H9 (cell line): ENCODE measurements at regions not wholly inside any gene's neighbourhood (a gene's known extent, or its start where the extent isn't known, plus 50 kb on each side); places are given as distances from the start of the nearest gene placed in this dataset.

ENCODE experiments used
- DNase-seq: peaks from one replicate; pipeline ENCODE4 v3.0.0-alpha.2; 2017
- H2AFZ ChIP-seq: one replicate; pipeline ENCODE4 v1.6.1; 2013; ENCODE audit warnings: mild to moderate bottlenecking, low read length, control low read depth, moderate library complexity
- H2AK5ac ChIP-seq: 2 replicates; pipeline ENCODE4 v1.6.1; 2013; ENCODE audit warnings: low read length, control low read depth, mixed read lengths; ENCODE audit not compliant: insufficient read length
- H2BK120ac ChIP-seq: one replicate; pipeline ENCODE4 v1.6.1; 2013; ENCODE audit warnings: low read depth, mild to moderate bottlenecking, low read length, control low read depth, inconsistent platforms; ENCODE audit not compliant: poor library complexity, severe bottlenecking
- H2BK12ac ChIP-seq: 2 replicates; pipeline ENCODE4 v1.6.1; 2013; ENCODE audit warnings: low read length, control low read depth, mixed read lengths, low read depth; ENCODE audit not compliant: insufficient read length
- H2BK15ac ChIP-seq: 2 replicates; pipeline ENCODE4 v1.6.1; 2013; ENCODE audit warnings: low read depth, low read length, control low read depth
- H2BK20ac ChIP-seq: one replicate; pipeline ENCODE4 v1.6.1; 2013; ENCODE audit warnings: low read depth, mild to moderate bottlenecking, low read length, control low read depth, inconsistent platforms; ENCODE audit not compliant: poor library complexity, severe bottlenecking
- H2BK5ac ChIP-seq: 2 replicates; pipeline ENCODE4 v1.6.1; 2013; ENCODE audit warnings: low read length, control low read depth, mixed read lengths; ENCODE audit not compliant: insufficient read length
- H3K14ac ChIP-seq: 2 replicates; pipeline ENCODE4 v1.6.1; 2013; ENCODE audit warnings: low read length, control low read depth; ENCODE audit not compliant: insufficient read depth
- H3K18ac ChIP-seq: 2 replicates; pipeline ENCODE4 v1.6.1; 2013; ENCODE audit warnings: low read depth, mild to moderate bottlenecking, mixed read lengths, low read length, control low read depth; ENCODE audit not compliant: insufficient read length
- H3K23ac ChIP-seq: 2 replicates; pipeline ENCODE4 v1.6.1; 2013; ENCODE audit warnings: low read length, control low read depth, mixed read lengths, low read depth; ENCODE audit not compliant: insufficient read length
- H3K23me2 ChIP-seq: 2 replicates; pipeline ENCODE4 v1.6.1; 2013; ENCODE audit warnings: low read depth, mild to moderate bottlenecking, mixed read lengths, low read length, control low read depth; ENCODE audit not compliant: insufficient read length, poor library complexity, severe bottlenecking
- H3K27ac ChIP-seq: 2 replicates; pipeline ENCODE4 v1.5.1; 2013; ENCODE audit warnings: low read length, control low read depth, mixed read lengths, low read depth; ENCODE audit not compliant: insufficient read length
- H3K27me3 ChIP-seq: 2 replicates; pipeline ENCODE4 v1.6.1; 2013; ENCODE audit warnings: low read length, control low read depth, inconsistent platforms; ENCODE audit not compliant: insufficient read depth
- H3K4ac ChIP-seq: 2 replicates; pipeline ENCODE4 v1.6.1; 2013; ENCODE audit warnings: low read depth, mild to moderate bottlenecking, control low read depth, inconsistent platforms, low read length, moderate library complexity
- H3K4me1 ChIP-seq: 2 replicates; pipeline ENCODE4 v1.6.1; 2013; ENCODE audit warnings: low read length, control low read depth, inconsistent platforms; ENCODE audit not compliant: insufficient read depth
- H3K4me2 ChIP-seq: 2 replicates; pipeline ENCODE4 v1.6.1; 2013; ENCODE audit warnings: low read length, control low read depth, mixed read lengths; ENCODE audit not compliant: insufficient read length, insufficient read depth
- H3K56ac ChIP-seq: 2 replicates; pipeline ENCODE4 v1.6.1; 2013; ENCODE audit warnings: low read depth, mild to moderate bottlenecking, mixed read lengths, low read length, control low read depth; ENCODE audit not compliant: insufficient read length
- H3K79me1 ChIP-seq: 2 replicates; pipeline ENCODE4 v1.6.1; 2013; ENCODE audit warnings: low read depth, mild to moderate bottlenecking, moderate library complexity, low read length, control low read depth, inconsistent platforms; ENCODE audit not compliant: insufficient read depth, poor library complexity, severe bottlenecking
- H3K79me2 ChIP-seq: 2 replicates; pipeline ENCODE4 v1.6.1; 2013; ENCODE audit warnings: low read length, control low read depth, inconsistent platforms; ENCODE audit not compliant: insufficient read depth
- H3K9ac ChIP-seq: 2 replicates; pipeline ENCODE4 v1.6.1; 2013; ENCODE audit warnings: low read length, control low read depth, mixed read lengths; ENCODE audit not compliant: insufficient read length; ENCODE audit errors: extremely low read depth
- H3K9me3 ChIP-seq: one replicate; pipeline ENCODE4 v1.6.1; 2013; ENCODE audit warnings: low read depth, low read length, inconsistent platforms; ENCODE audit not compliant: control insufficient read depth
- H3T11ph ChIP-seq: one replicate; pipeline ENCODE4 v1.6.1; 2013; ENCODE audit warnings: mild to moderate bottlenecking, low read length, control low read depth, inconsistent platforms
- H4K20me1 ChIP-seq: one replicate; pipeline ENCODE4 v1.6.1; 2013; ENCODE audit not compliant: control insufficient read depth, insufficient read length, insufficient read depth
- H4K5ac ChIP-seq: 2 replicates; pipeline ENCODE4 v1.6.1; 2013; ENCODE audit warnings: low read depth, mild to moderate bottlenecking, mixed read lengths, low read length, control low read depth; ENCODE audit not compliant: insufficient read length
- H4K8ac ChIP-seq: replicated peaks from 2 replicates; pipeline ENCODE4 v1.6.1; 2013; ENCODE audit warnings: low read length, control low read depth, mixed read lengths, low read depth; ENCODE audit not compliant: insufficient read length
- H4K91ac ChIP-seq: 2 replicates; pipeline ENCODE4 v1.6.1; 2013; ENCODE audit warnings: low read depth, mild to moderate bottlenecking, moderate library complexity, mixed read lengths, low read length, control low read depth; ENCODE audit not compliant: insufficient read length
- H3K27ac Mint-ChIP-seq, 3 experiments: 2 replicates in 2 of 3; 3 replicates in 1 of 3; pipeline ENCODE4 v1.8.0; 2020 to 2021; ENCODE audit warnings: mixed read lengths in 3 of 3, mild to moderate bottlenecking in 1 of 3, moderate library complexity in 1 of 3
- H3K27me3 Mint-ChIP-seq: 2 replicates; pipeline ENCODE4 v1.8.0; 2021; ENCODE audit warnings: low read depth, mild to moderate bottlenecking, moderate library complexity, mixed read lengths
- H3K36me3 Mint-ChIP-seq, 3 experiments: 2 replicates in 2 of 3; 3 replicates in 1 of 3; pipeline ENCODE4 v1.8.0; 2020 to 2021; ENCODE audit warnings: low read depth in 3 of 3, mixed read lengths in 3 of 3; ENCODE audit not compliant: insufficient read depth in 1 of 3
- H3K4me1 Mint-ChIP-seq, 2 experiments: 2 replicates each; pipeline ENCODE4 v1.8.0; 2020; ENCODE audit warnings: mixed read lengths in 2 of 2
- H3K4me3 Mint-ChIP-seq, 2 experiments: 2 replicates in 1 of 2; 3 replicates in 1 of 2; pipeline ENCODE4 v1.8.0; 2020 to 2021; ENCODE audit warnings: mild to moderate bottlenecking in 2 of 2, mixed read lengths in 2 of 2, moderate library complexity in 1 of 2
- H3K9me3 Mint-ChIP-seq, 2 experiments: 2 replicates in 1 of 2; 3 replicates in 1 of 2; pipeline ENCODE4 v1.8.0; 2020; ENCODE audit warnings: mild to moderate bottlenecking in 2 of 2, mixed read lengths in 2 of 2, moderate library complexity in 1 of 2
- WGBS: extraction: QIAGEN DNeasy Blood & Tissue Kit; methylation state at CpG from one replicate; pipeline ENCODE4 v1.1.7; 2013; ENCODE audit warnings: missing lambda C conversion rate, low lambda C conversion rate, mixed read lengths; ENCODE audit not compliant: insufficient read length; ENCODE audit errors: extremely low coverage; 5-methylcytosine and 5-hydroxymethylcytosine counted together
- TF ChIP-seq, protein P1 (sequence below): fragments of 200-600 bp; sonication (generic); conservative IDR thresholded peaks from 3 replicates; pipeline ENCODE4 v1.8.0; 2021; ENCODE audit warnings: antibody characterized with exemption, mild to moderate bottlenecking

DNA sequence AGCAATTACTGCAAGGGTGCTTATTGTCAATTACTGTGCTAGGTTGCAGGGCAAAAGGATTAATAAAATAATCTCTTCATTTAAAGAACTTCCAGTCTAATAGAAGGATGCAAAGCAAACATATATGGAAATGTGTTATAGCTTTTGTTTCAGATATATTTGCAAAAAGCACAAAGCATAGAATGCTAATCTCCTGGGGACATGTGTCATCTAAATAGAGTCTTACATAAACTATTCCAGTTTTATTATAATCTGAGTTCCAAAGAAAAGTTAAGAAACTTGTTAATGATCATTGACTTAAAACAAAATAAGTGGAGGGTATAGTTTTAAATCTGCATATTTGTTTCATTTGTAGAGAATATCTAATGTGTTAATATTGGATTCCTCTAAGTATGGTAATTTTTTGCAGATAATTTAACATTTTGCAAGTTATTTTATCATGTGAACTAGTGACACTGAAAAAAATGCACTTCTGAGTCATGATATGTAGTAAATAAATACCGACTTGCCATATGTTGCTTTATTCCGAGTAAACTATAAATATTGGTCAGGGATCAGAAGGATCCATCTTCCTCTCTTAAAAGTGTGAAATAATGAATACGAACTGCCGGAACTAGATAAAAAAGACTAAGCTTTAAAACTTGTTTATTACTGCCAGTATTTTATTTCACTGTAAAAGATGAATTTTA lies 231.9 kb upstream of the FAT4 start:
- Histone ChIP-seq H2AFZ (no peak overlapping the region), H3K79me1 (no peaks in the 10 kb centered on the region), H2BK20ac (no peak overlapping the region), H4K8ac (no peak overlapping the region), H4K5ac (no peak overlapping the region), H2BK12ac (no peak overlapping the region), H3K56ac (no peak overlapping the region), H3K4me2 (no peak overlapping the region), H2BK5ac (no peak overlapping the region), H2BK15ac (no peak overlapping the region), H3K79me2 (no peaks in the 10 kb centered on the region), H3K27me3 (no peaks in the 10 kb centered on the region), H4K20me1 (no peaks in the 10 kb centered on the region), H2AK5ac (no peak overlapping the region), H3K9ac (no peak overlapping the region), H3T11ph (no peak overlapping the region), H3K18ac (no peak overlapping the region), H3K9me3 (no peaks in the 10 kb centered on the region), H2BK120ac (no peak overlapping the region), H3K4me1 (no peaks in the 10 kb centered on the region), H3K4ac (no peak overlapping the region), H3K27ac (no peak overlapping the region), H3K23ac (no peak overlapping the region), H4K91ac (no peak overlapping the region), H3K23me2 (no peaks in the 10 kb centered on the region), H3K14ac (no peak overlapping the region)
- WGBS: no CpG with 5 or more reads among the region's 4 CpGs
- Mint-ChIP-seq H3K27ac (no peak overlapping the region), H3K4me1 (no peaks in the 10 kb centered on the region), H3K4me3 (no peak overlapping the region), H3K36me3 (no peaks in the 10 kb centered on the region), H3K9me3 (no peaks in the 10 kb centered on the region), H3K27me3 (no peaks in the 10 kb centered on the region)
- TF ChIP-seq, protein P1, sequence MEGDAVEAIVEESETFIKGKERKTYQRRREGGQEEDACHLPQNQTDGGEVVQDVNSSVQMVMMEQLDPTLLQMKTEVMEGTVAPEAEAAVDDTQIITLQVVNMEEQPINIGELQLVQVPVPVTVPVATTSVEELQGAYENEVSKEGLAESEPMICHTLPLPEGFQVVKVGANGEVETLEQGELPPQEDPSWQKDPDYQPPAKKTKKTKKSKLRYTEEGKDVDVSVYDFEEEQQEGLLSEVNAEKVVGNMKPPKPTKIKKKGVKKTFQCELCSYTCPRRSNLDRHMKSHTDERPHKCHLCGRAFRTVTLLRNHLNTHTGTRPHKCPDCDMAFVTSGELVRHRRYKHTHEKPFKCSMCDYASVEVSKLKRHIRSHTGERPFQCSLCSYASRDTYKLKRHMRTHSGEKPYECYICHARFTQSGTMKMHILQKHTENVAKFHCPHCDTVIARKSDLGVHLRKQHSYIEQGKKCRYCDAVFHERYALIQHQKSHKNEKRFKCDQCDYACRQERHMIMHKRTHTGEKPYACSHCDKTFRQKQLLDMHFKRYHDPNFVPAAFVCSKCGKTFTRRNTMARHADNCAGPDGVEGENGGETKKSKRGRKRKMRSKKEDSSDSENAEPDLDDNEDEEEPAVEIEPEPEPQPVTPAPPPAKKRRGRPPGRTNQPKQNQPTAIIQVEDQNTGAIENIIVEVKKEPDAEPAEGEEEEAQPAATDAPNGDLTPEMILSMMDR: no peak
- DNase-seq: no peak
